ENCODE measurements at regions not wholly inside any gene's neighbourhood (a gene's known extent, or its start where the extent isn't known, plus 50 kb on each side); places are given as distances from the start of the nearest gene placed in this dataset.
A peak's percentile ranks its signal among the peaks of the same experiment; 100 is the strongest.

DNA sequence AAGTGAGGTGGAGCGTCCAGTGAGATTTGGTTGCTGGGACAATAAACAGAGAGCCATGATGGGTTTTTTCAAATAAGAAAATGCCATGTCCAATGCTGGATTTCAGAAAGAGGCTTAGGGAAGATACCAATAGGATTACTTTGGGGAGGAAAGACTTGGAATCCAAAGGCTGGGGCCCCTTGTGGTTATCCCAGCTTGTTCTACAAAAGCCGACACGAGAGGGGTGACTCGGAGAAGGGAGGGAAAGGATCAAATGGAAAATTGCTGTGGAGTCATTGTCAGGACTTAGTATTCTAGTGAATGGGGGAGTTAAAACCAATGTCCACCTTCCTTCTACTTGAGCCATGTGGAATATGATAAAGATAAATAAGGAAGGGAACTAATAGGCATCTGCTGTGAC lies 305.5 kb downstream of the SOX9 start:
- peaks cover 0 to 66% (median 5%) of the 10 kb centered on the region in 4 donors for H3K4me1 ChIP-seq
- no peak overlapping the region for H3K4me3 ChIP-seq
- peak overlapping the region in 2 of 4 donors; percentile 66 to 86 for H3K27ac ChIP-seq

DNA sequence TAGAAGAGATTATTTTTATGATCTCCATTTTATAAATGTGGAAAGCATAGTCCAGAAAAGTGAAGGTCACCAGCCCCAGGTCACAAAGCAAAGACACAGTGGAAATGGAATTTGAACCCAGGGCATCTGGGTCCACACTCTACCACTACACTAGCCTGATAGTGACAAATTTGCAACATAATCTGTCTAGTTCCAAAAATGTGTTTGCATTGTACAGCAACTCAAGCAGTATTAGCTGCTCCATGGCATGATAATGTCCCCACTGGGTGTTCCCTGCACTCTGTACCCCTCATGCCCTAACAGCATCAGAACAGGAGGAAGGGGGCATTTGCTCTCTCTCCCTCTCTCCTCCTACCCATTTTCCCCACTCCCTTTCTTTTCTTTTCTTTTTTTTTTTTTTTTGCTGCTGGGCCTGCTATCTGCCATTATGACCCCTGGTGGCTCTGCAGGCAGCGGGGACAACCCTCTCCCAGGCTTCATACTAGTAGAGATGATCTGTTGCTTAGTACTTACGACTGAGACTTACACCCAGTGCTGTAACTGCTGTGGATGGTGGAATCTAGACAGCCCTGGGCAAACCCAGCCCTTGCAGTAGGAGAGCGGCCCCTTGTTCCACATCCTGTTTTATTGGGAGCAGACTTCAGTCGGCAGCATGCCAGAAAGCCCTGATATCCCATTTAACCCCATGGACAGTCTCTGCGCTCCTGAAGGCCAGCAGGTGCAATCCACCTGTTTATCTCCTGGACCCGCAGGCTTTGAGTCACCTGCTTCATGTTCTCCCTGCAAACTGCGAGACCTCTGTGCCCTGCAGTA lies 306.3 kb downstream of the SOX9 start:
- Histone ChIP-seq H3K27me3 (no peaks in the 10 kb centered on the region), H3K9me3 (no peaks in the 10 kb centered on the region), H3K4me3 (no peak overlapping the region), H3K36me3 (no peaks in the 10 kb centered on the region), H3K4me1 (peaks cover 0 to 67% (median 3%) of the 10 kb centered on the region in 4 donors), H3K27ac (peak overlapping the region in 2 of 4 donors; percentile 67 to 86)
- TF ChIP-seq, protein P1, sequence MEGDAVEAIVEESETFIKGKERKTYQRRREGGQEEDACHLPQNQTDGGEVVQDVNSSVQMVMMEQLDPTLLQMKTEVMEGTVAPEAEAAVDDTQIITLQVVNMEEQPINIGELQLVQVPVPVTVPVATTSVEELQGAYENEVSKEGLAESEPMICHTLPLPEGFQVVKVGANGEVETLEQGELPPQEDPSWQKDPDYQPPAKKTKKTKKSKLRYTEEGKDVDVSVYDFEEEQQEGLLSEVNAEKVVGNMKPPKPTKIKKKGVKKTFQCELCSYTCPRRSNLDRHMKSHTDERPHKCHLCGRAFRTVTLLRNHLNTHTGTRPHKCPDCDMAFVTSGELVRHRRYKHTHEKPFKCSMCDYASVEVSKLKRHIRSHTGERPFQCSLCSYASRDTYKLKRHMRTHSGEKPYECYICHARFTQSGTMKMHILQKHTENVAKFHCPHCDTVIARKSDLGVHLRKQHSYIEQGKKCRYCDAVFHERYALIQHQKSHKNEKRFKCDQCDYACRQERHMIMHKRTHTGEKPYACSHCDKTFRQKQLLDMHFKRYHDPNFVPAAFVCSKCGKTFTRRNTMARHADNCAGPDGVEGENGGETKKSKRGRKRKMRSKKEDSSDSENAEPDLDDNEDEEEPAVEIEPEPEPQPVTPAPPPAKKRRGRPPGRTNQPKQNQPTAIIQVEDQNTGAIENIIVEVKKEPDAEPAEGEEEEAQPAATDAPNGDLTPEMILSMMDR (IDR thresholded peaks at IDR 0.05), result peak in 2 of 6 experiments; percentile 17 to 24
- peak in 1 of 2 donors; percentile 39 for TF ChIP-seq POLR2A (IDR thresholded peaks at IDR 0.05)
- peak in 2 of 3 donors; percentile 88 to 92 for DNase-seq

More for the DNA sequence above, 305.5 kb downstream of the SOX9 start:
- no peak for TF ChIP-seq POLR2A (IDR thresholded peaks at IDR 0.05)
- TF ChIP-seq, protein P1 (IDR thresholded peaks at IDR 0.05), result no peak
- Histone ChIP-seq H3K27me3 (no peaks in the 10 kb centered on the region), H3K9me3 (no peaks in the 10 kb centered on the region), H3K36me3 (no peaks in the 10 kb centered on the region)
- DNase-seq, result no peak

DNA sequence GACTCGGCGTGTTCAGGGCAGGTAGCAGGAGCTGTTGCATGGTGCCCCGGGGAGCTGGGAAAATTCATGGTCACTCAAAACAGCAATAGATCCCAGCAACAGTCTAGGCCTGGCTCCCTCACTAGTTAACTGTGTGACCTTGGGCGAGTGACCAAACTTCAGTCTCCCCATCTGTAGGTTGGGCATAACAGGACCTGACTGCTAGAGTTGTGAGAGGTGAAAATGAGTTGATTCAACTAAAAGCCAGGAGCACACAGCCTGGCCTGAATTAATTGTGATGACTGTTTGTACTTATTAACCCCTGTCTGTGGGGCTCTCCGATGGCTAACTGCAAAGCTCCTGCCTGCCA lies 306.9 kb downstream of the SOX9 start:
- peak in 1 of 2 donors; percentile 30 for TF ChIP-seq POLR2A (IDR thresholded peaks at IDR 0.05)
- TF ChIP-seq, protein P1 (IDR thresholded peaks at IDR 0.05), result no peak
- Histone ChIP-seq H3K4me1 (peaks cover 0 to 67% (median 1%) of the 10 kb centered on the region in 4 donors), H3K27ac (peak overlapping the region in 3 of 4 donors; percentile 49 to 86 (median 67))

DNA sequence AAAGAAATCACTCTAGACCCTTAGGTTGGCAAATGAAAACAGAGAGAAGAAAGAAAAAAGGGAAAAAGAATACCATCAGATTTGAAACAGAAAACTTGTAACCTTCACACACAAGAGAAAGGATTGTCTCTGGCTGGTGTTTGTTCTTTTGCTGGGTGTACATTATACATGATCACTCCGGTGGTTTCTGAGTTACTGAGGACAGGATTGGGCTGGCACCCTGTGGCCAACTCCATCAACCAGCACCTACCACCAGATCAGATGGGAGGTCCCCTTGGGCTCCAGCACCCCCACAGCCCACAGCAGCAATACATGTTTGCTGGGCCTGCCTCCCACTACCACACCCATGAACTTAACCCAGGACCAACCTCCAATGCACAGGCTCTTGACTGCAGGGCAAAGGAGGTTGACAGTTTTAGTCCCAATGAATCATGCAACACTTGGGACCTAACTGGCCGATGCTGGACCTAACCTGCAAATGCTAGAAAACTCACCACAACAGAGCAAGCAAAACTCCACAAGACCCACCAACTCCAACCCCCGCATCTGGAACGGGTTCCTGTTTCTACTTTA lies 308.3 kb downstream of the SOX9 start:
- H3K36me3 ChIP-seq, result no peaks in the 10 kb centered on the region
- peaks cover 0 to 66% (median 1%) of the 10 kb centered on the region in 4 donors for H3K4me1 ChIP-seq
- no peak overlapping the region for H3K4me3 ChIP-seq
- H3K27ac ChIP-seq, result peak overlapping the region in 2 of 4 donors; percentile 67 to 86
- no peaks in the 10 kb centered on the region for H3K9me3 ChIP-seq
- no peak for TF ChIP-seq POLR2A (IDR thresholded peaks at IDR 0.05)
- TF ChIP-seq, protein P1 (IDR thresholded peaks at IDR 0.05), result no peak
- no peak for DNase-seq
- H3K27me3 ChIP-seq, result no peaks in the 10 kb centered on the region

More for the DNA sequence above, 306.9 kb downstream of the SOX9 start:
- no peak for DNase-seq
- H3K9me3 ChIP-seq, result no peaks in the 10 kb centered on the region
- H3K27me3 ChIP-seq, result no peaks in the 10 kb centered on the region
- H3K36me3 ChIP-seq, result no peaks in the 10 kb centered on the region
- no peak overlapping the region for H3K4me3 ChIP-seq

DNA sequence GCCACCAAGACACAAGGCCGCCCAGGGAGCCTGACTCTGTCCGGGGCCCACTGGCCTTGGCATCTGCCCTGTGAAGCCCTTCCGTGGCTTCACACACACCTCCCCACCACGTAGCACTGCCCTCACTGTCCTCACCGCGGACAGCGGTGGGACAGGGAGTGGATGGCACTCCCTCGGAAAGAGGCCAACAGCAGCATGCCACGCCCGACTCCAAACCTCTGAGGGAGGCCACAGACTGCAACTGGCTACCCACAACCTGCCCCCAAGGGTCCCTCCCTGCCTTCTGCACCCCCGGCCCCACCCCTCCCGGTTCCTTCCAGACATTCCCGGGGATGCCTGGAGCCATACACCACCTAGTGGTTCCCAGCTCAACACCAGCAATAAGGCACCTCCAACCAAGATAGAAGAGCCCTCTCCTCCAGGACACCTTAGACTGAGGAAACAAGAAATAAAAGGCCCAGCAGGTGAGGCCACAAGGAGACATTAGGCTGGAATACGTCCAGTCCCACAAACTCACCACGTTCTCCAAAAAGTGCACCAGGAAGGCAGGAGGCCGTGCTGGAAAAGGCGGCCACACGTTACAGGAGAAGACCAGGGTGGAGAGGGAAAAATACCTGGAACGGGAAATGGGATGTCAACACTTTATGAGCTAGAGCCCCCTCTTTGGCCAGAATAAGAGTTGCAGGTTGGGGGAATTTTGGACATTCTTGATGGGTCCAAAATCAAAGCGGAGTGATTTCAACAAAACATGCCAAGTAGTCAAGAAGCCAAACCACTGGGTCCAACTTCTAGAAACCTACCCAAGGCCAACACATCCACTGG lies 310.0 kb downstream of the SOX9 start:
- Histone ChIP-seq H3K4me3 (no peak overlapping the region), H3K27me3 (no peaks in the 10 kb centered on the region), H3K4me1 (peaks cover 0 to 63% (median 1%) of the 10 kb centered on the region in 4 donors), H3K36me3 (no peaks in the 10 kb centered on the region), H3K27ac (peak overlapping the region in 2 of 4 donors; percentile 66 to 67), H3K9me3 (no peaks in the 10 kb centered on the region)
- peak in 1 of 3 donors; percentile 70 for DNase-seq
- TF ChIP-seq POLR2A (IDR thresholded peaks at IDR 0.05), result no peak
- TF ChIP-seq, protein P1 (IDR thresholded peaks at IDR 0.05), result peak in 3 of 6 experiments; percentile 46 to 58 (median 56)

Data from Peyer's patch (tissue), 4 donors.